Vagina (tissue), 2 donors: ENCODE measurements at regions not wholly inside any gene's neighbourhood (a gene's known extent, or its start where the extent isn't known, plus 50 kb on each side); places are given as distances from the start of the nearest gene placed in this dataset.

Experiments used
- CTCF ChIP-seq, 3 experiments: fragments of 450-650 bp in 2 of 3; fragments of 200-600 bp in 1 of 3; sonication (generic) in 1 of 3; IDR thresholded peaks; one replicate each; pipeline ENCODE4 v1.5.1; 2017 to 2019; ENCODE audit warnings: antibody characterized with exemption in 3 of 3, mild to moderate bottlenecking in 2 of 3, moderate library complexity in 2 of 3
- POLR2A ChIP-seq, 2 donors: fragments of 450-650 bp; IDR thresholded peaks; one replicate each; pipeline ENCODE4 v1.6.1; 2017; ENCODE audit warnings: antibody characterized with exemption in 2 of 2, mild to moderate bottlenecking in 2 of 2, moderate library complexity in 2 of 2
- POLR2AphosphoS5 ChIP-seq, 2 donors: sonication (generic); formaldehyde crosslinking; IDR thresholded peaks; one replicate each; pipeline ENCODE4 v1.9.0; 2017; ENCODE audit warnings: antibody characterized with exemption in 2 of 2, mild to moderate bottlenecking in 2 of 2, low read depth in 1 of 2; ENCODE audit not compliant: insufficient read depth in 1 of 2

GRCh38 chr2:40668425-40668824, 216.5 kb upstream of the SLC8A1 start:
- TF ChIP-seq CTCF (IDR thresholded peaks at IDR 0.05) (no peak), POLR2AphosphoS5 (IDR thresholded peaks at IDR 0.05; ENCODE audit: insufficient read depth in 1 of 2, low read depth in 1 of 2) (peak in 1 of 2 donors; percentile 88), POLR2A (IDR thresholded peaks at IDR 0.05) (no peak)
